Heart left ventricle (tissue), 13 donors: ENCODE measurements at regions not wholly inside any gene's neighbourhood (a gene's known extent, or its start where the extent isn't known, plus 50 kb on each side); places are given as distances from the start of the nearest gene placed in this dataset.

Experiments
- CTCF ChIP-seq, 12 donors: fragments of 200-600 bp; sonication (generic) in 4 of 12; IDR thresholded peaks; one replicate each; pipeline versions ENCODE4 v1.5.0 to v1.8.0; 2018 to 2022; ENCODE audit warnings: antibody characterized with exemption in 12 of 12, mild to moderate bottlenecking in 5 of 12
- POLR2A ChIP-seq, 2 donors: fragments of 450-650 bp; IDR thresholded peaks; one replicate each; pipeline ENCODE4 v1.6.1; 2017; ENCODE audit warnings: antibody characterized with exemption in 2 of 2, mild to moderate bottlenecking in 2 of 2, moderate library complexity in 2 of 2
- donor health status: ischemic (EF 13 %, LVEDD 7.1; RV severe dilation, severe dysfunction).
- donor health status: DM: no; HTN: yes; CAD: no.
- donor health status: DM: no; HTN: no; CAD: no.
- donor health status: ischemic (EF 25% LVEDD 6.9; RV normal size, moderate dysfunction).
- donor health status: ischemic (EF 25% LVEDD 5.7; RV mildly dilated, moderate dysfunction).
- donor health status: ischemic (EF 35%, LVEDD 5.7; RV mildly dilated, moderate dysfunction).
- donor health status: nonischemic (EF 11% LVEDD 7.7; RV severe dilation, severe dysfunction).
- donor health status: DM: yes; HTN: yes; CAD: no.
- donor health status: PGD.
- donor health status: ischemic (EF 29% LVEDD 5.4; RV normal size, mild dysfunction).
- donor health status: nonischemic (EF 23%, LVEDD 6.1; RV moderate dilation, normal function).

- TF ChIP-seq POLR2A (IDR thresholded peaks at IDR 0.05) = no peak
- TF ChIP-seq CTCF (IDR thresholded peaks at IDR 0.05) = no peak
Measured at GRCh38 chr7:134376693-134377092, 60.0 kb upstream of the SLC35B4 start.
